Cardiac fibroblast (primary cell): ENCODE measurements at regions not wholly inside any gene's neighbourhood (a gene's known extent, or its start where the extent isn't known, plus 50 kb on each side); places are given as distances from the start of the nearest gene placed in this dataset.

Experiments
- DNase-seq, 2 donors: peaks; one replicate each; pipeline versions ENCODE4 v3.0.0 to v3.0.0-alpha.2; 2010; ENCODE audit warnings: low read depth in 2 of 2
- H3K4me3 ChIP-seq, 2 donors: replicated peaks in 1 of 2; 1 replicate in 1 of 2; 2 replicates in 1 of 2; pipeline ENCODE4 v1.5.1; 2011; ENCODE audit warnings: low read depth in 2 of 2, low read length in 2 of 2, mild to moderate bottlenecking in 2 of 2, moderate library complexity in 1 of 2
- CTCF ChIP-seq: IDR thresholded peaks from one replicate; pipeline ENCODE4 v1.5.1; 2011; ENCODE audit warnings: low read depth, mild to moderate bottlenecking, low read length, inconsistent platforms

GRCh38 chr5:175374166-175374875 lies 69.7 kb downstream of the DRD1 start:
- DNase-seq, result no peak
- no peak for TF ChIP-seq CTCF

GRCh38 chr5:175365866-175366265 lies 78.1 kb downstream of the DRD1 start:
- no peak for DNase-seq
- H3K4me3 ChIP-seq, result no peak overlapping the region
- no peak for TF ChIP-seq CTCF

More at GRCh38 chr5:175374166-175374875, 69.7 kb downstream of the DRD1 start:
- H3K4me3 ChIP-seq, result no peak overlapping the region

GRCh38 chr5:175363300-175363699 lies 80.7 kb downstream of the DRD1 start:
- TF ChIP-seq CTCF, result no peak
- H3K4me3 ChIP-seq, result no peak overlapping the region
- no peak for DNase-seq

- TF ChIP-seq CTCF, result no peak
- no peak overlapping the region for H3K4me3 ChIP-seq
- DNase-seq, result no peak
Measured at GRCh38 chr5:175357995-175358394, 86.0 kb downstream of the DRD1 start.

GRCh38 chr5:175356428-175356827 lies 87.6 kb downstream of the DRD1 start:
- H3K4me3 ChIP-seq, result no peak overlapping the region
- no peak for DNase-seq
- no peak for TF ChIP-seq CTCF

- no peak overlapping the region for H3K4me3 ChIP-seq
Measured at GRCh38 chr5:175354964-175355363, 89.0 kb downstream of the DRD1 start.

More at GRCh38 chr5:175354964-175355363, 89.0 kb downstream of the DRD1 start:
- DNase-seq, result no peak
- TF ChIP-seq CTCF, result no peak
